Fibroblast of the aortic adventitia (primary cell): ENCODE measurements at regions not wholly inside any gene's neighbourhood (a gene's known extent, or its start where the extent isn't known, plus 50 kb on each side); places are given as distances from the start of the nearest gene placed in this dataset.

Experiments used
- DNase-seq: peaks from one replicate; pipeline ENCODE4 v3.0.0-alpha.2; 2010; ENCODE audit warnings: low read depth
- H3K4me3 ChIP-seq: 2 replicates; pipeline ENCODE4 v1.5.1; 2011; ENCODE audit warnings: low read depth, mild to moderate bottlenecking, control low read depth, low read length, moderate library complexity
- TF ChIP-seq, protein P1 (sequence below): IDR thresholded peaks from 2 replicates; pipeline ENCODE4 v1.5.1; 2011; ENCODE audit warnings: mild to moderate bottlenecking, low read length, control low read depth, inconsistent platforms; ENCODE audit not compliant: insufficient read depth

DNA sequence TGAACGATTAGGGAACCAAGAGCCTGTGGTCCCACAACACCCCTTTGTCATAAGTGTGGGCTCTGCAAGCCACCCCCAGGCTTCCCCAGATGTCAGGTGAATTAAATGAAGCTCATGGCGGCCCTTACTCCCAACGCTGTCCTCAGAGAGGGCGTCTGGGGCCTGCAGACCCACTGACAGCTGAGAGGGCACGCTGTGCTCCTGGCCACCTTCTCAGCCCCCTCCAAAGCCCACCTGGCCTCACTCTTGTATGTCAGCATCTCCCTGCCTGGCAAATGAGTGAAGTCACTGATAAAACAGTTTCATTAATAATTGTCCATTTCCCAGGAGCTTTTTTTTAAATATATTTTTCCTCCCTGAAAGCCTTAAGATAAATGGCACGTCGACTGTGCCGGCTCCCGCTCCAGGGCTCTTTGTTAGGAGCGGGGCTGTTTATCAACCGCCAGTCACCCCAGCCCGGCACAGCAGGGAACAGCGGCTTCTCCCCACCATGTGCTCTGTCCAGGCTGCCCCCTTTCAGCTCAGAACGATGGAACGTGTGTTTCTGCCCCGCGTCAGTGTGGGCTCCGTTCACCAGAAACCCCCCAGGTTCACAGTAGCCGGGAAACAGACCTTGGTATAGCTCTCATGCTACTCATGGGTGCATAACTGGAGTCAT lies 94.7 kb upstream of the SFSWAP start:
- DNase-seq, result no peak
- TF ChIP-seq, protein P1, sequence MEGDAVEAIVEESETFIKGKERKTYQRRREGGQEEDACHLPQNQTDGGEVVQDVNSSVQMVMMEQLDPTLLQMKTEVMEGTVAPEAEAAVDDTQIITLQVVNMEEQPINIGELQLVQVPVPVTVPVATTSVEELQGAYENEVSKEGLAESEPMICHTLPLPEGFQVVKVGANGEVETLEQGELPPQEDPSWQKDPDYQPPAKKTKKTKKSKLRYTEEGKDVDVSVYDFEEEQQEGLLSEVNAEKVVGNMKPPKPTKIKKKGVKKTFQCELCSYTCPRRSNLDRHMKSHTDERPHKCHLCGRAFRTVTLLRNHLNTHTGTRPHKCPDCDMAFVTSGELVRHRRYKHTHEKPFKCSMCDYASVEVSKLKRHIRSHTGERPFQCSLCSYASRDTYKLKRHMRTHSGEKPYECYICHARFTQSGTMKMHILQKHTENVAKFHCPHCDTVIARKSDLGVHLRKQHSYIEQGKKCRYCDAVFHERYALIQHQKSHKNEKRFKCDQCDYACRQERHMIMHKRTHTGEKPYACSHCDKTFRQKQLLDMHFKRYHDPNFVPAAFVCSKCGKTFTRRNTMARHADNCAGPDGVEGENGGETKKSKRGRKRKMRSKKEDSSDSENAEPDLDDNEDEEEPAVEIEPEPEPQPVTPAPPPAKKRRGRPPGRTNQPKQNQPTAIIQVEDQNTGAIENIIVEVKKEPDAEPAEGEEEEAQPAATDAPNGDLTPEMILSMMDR, result no peak
- H3K4me3 ChIP-seq, result no peak overlapping the region

DNA sequence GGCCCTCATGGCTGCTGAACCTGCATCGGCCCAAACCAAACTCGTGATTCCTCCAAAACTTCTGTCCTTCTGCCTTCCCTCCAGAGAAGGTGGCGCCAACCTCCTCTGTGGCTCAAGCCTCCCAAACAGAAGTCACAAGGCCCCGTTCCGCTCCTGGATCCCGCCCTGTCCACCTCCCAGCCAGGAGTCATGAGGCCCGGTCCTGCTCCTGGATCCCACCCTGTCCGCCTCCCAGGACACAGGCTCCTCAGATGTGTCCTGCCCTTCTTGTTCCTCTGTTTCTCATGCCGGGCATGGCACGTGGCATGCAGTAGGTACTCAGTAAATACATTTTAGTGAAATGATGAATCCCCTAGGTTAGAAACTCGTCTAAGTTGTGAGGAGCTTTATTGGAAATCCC lies 94.2 kb upstream of the SFSWAP start:
- TF ChIP-seq, protein P1, result no peak
- no peak for DNase-seq

DNA sequence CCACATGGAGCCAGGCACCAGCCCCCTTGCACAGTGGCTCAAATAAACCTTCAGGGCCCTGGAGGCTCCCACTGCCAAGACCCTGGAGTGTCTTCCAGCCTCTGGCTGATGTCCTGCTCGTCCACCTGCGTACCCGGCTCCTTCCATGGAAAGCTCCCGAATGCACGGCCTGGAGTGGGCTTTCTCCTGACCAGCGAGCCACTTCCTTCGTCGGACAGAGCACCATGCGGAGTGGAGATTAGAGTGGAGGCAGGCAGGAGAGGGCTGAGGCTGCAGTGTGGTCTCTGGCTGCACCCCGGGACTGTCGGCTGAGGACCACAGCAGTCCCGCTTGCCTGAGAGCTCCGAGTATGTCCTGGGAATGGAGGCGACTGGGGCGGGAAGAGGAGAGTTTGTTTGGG lies 93.7 kb upstream of the SFSWAP start:
- DNase-seq, result no peak
- TF ChIP-seq, protein P1, result no peak
- H3K4me3 ChIP-seq, result no peak overlapping the region

More for the DNA sequence above, 94.2 kb upstream of the SFSWAP start:
- H3K4me3 ChIP-seq, result no peak overlapping the region

DNA sequence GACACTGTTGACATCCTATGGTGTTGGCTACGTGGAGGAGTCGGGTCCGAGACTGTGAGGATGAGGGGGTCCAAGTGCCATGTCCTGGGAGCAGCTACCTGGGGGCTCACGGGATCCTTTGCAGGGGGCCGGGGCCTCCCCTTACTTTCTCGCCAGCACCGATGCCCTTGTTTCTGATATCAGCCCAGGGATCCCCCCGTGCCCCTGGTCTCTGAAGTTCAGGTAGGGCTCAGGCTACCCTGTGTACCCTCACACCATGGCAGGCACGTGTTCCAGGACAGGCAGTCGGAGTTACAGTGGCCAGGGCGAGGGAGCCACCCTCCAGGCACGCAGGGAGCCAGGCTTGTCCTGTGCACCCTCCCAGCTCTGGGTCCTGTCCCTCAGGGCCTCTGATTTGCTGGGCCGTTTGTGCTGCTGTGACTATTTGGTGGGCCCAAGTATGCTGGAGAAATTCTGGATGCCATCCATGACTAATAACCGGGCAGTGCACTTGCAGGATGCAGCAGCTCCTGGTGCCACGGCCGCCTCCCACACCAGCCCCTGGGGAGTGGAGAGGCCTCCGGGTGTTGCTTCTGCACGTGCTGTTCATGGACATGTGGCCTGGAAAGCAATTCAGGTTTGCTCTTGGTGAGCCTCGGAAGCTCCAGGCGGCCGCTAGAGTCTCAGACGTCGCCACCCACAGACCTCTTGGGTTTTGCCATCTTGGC lies 93.1 kb upstream of the SFSWAP start:
- no peak for DNase-seq
- no peak overlapping the region for H3K4me3 ChIP-seq
- TF ChIP-seq, protein P1, result no peak

DNA sequence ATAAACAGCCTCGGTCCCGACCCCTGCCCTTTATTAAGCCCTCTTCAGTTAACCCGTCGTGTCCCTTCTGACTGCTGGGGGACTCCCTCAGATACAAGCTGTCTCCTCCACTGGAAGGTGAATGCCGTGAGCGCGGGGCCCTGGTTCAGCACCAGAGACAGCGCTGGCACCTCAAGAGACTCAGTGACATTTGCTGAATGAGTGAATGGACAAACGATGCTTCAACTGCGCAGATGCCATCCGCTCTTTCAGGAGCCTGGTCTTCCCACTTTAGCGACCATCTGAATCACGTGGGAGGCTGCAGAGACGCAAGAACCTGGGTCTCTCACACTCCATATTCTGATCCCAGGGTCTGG lies 92.6 kb upstream of the SFSWAP start:
- no peak for DNase-seq
- TF ChIP-seq, protein P1, result no peak
- H3K4me3 ChIP-seq, result no peak overlapping the region

DNA sequence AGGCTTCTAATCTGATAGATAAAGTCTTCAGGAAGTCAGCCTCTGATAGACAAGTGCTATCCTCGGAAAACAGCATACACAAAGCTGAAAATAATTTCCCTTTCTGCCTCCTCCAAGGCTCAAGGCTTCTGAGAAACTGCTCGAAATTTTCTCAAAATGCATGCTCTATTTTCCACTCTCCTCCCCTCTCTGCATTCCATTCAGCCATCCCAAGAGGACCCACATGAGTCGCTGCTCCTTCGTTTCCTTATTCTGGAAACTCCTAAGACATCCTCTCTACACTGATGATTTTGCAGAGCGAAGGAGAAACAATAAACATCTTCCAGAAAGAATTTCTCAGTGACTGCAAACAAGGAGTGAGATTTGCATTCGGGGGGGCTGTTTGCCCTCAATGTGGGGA lies 92.2 kb upstream of the SFSWAP start:
- DNase-seq, result no peak
- no peak overlapping the region for H3K4me3 ChIP-seq
- TF ChIP-seq, protein P1, result no peak

DNA sequence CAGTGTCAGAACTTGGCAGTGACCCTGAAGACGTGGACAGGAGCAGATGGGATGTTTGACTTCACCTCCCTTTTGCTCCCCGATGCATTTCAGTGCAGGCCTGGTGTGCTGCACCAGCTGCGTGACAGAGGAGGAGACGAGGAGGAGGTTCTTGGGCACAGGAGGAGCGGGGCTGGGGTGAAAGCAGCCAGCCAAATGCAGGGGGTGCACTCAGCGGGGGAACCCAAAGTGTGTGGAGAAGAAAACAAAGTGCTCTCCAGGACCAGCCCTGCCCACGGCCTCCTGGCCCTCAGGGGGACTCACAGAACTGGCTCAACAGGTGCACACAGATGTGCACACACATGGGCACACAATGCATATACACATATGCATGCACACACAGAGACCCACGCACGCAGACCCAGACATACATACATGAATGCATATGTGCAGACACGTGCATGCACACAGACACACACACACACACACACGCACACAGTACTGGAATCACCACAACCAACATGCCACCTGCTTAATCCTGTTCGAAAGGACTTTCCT lies 91.7 kb upstream of the SFSWAP start:
- no peak for DNase-seq
- no peak overlapping the region for H3K4me3 ChIP-seq
- TF ChIP-seq, protein P1, result no peak
